GM23338 (cell line): ENCODE measurements at regions not wholly inside any gene's neighbourhood (a gene's known extent, or its start where the extent isn't known, plus 50 kb on each side); places are given as distances from the start of the nearest gene placed in this dataset.

Experiments used
- JUNB ChIP-seq: IDR thresholded peaks from one replicate; pipeline ENCODE4 v1.6.1; 2016; ENCODE audit warnings: antibody characterized with exemption; ENCODE audit not compliant: unreplicated experiment
- TF ChIP-seq, protein P1 (sequence below), 2 experiments: fragments of 200-600 bp in 1 of 2; sonication (generic) in 1 of 2; conservative IDR thresholded peaks; 2 replicates each; pipeline versions ENCODE4 v1.5.1 to v1.6.1; 2016 to 2017; ENCODE audit warnings: antibody characterized with exemption in 2 of 2, low read depth in 2 of 2, mild to moderate bottlenecking in 2 of 2, moderate library complexity in 1 of 2

DNA sequence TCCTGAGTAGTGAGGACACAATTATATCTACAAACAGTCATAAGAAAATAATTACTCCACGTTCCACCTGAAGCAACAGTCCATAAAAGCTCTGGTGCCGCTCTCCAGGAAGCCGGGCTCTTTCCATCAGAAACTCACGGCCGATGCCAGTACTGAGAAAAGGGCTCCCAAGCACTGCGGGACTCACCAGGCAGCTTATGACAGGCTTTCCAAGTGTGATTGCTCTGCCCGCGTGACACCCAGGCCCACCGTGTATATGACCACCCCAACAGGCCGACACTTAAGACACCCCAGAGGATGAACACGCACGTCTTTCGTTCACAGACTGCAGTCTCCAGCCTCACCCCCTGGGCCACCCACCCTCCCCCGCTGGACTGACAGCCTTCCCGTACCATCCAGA lies 199.0 kb downstream of the UQCRFS1 start:
- TF ChIP-seq, protein P1, sequence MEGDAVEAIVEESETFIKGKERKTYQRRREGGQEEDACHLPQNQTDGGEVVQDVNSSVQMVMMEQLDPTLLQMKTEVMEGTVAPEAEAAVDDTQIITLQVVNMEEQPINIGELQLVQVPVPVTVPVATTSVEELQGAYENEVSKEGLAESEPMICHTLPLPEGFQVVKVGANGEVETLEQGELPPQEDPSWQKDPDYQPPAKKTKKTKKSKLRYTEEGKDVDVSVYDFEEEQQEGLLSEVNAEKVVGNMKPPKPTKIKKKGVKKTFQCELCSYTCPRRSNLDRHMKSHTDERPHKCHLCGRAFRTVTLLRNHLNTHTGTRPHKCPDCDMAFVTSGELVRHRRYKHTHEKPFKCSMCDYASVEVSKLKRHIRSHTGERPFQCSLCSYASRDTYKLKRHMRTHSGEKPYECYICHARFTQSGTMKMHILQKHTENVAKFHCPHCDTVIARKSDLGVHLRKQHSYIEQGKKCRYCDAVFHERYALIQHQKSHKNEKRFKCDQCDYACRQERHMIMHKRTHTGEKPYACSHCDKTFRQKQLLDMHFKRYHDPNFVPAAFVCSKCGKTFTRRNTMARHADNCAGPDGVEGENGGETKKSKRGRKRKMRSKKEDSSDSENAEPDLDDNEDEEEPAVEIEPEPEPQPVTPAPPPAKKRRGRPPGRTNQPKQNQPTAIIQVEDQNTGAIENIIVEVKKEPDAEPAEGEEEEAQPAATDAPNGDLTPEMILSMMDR (conservative IDR thresholded peaks at IDR 0.05; ENCODE audit: low read depth in 2 of 2): no peak
- no peak for TF ChIP-seq JUNB
